ENCODE measurements at regions not wholly inside any gene's neighbourhood (a gene's known extent, or its start where the extent isn't known, plus 50 kb on each side); places are given as distances from the start of the nearest gene placed in this dataset.
"Not testable (repeated sequence)": the region's sequence is repeated elsewhere in the genome, so short reads cannot be mapped to it uniquely, and the experiment has no call there.

DNA sequence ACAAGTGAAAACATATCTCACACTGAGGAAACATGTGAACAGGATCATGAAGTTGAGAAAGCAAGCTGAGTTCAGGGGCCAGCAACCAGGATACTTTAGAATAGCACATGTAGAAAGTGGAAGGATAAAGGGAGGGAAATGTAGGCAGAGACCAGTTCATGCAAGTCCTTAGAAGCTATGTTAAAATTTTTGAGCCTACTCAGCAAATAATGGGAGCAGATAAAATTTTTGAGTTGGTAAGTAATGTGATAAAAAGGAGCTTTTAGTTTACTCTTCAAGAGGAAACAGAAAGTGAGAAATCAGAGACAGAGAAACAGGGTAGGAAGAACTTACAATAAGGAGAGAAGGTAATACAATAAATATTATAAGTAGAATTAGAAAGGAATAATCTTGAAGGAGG is 105.6 kb upstream of the ZBTB20 start:
- no peak for DNase-seq (ENCODE audit: low spot score)

DNA sequence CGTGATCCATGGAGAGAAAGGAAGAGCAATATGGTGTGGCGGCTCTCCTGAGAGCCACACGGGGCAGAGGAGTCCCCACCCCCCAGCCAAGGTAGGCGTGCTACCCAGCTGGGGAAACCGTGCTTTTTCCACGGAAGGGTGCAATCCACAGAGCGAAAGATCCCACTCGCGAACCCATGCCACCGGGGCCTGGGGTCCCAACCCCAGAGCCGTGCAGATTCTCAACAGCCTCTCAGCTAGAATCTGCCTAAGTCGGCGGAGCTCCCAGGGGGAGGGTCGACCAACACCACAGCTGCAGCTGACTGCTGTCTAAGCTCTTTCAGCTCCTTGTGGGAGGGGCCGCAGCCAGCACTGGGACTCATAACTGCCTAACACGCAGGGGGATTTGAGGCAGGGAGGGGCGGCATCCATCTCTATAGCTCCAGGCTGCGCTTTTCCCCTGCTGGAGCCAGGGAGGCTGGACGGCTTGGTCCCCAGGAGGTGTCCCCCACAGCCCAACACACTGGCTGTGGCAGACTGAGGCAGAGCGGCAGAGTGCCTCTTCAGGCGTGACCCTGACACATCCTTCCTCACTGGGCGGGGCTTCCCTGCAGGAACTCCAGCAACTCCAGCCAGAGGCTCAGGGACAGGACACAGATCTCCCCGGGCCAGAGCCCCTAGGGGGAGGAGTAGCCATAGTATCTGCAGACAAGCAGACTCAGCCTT is 107.6 kb upstream of the ZBTB20 start:
- DNase-seq (ENCODE audit: low spot score) = no peak

DNA sequence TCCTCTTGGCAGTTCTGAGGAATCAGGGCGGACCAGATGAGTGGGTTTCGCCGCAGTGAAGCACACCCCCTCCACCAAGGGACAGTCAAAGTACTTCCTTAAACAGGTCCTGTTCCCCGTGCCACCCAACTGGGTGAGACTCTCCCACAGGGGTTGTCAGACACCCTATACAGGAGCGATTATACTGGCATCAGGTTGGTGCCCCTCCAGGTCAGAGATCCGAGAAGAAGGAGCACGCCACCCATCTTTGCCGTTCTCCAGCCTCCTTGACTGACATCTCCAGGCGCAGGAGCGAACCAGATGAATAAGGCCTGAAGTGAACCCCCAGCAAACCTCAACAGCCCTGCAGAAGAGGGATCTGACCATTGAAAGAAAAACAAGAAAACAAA is 108.1 kb upstream of the ZBTB20 start:
- no peak for DNase-seq (ENCODE audit: low spot score)

DNA sequence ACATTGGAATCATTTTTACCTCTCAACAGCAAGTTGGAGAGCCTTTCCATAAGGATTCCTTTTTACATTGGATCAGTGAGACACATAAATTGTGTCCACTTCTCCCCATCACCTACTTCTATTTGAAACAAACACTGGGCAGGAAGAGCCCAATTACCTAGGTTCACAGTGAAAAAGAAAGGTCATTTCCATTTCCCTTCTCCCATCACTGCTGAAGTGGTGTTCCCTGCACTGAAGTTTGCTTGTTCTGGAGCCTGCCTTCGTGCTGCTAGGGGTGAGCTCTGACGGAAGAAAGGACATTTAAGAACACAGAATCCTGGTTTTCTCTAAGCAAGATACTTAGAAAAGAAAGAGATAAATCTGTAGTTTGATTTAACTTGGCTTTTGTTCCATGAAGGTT is 123.8 kb upstream of the ZBTB20 start:
- no peak for DNase-seq (ENCODE audit: low spot score)

DNA sequence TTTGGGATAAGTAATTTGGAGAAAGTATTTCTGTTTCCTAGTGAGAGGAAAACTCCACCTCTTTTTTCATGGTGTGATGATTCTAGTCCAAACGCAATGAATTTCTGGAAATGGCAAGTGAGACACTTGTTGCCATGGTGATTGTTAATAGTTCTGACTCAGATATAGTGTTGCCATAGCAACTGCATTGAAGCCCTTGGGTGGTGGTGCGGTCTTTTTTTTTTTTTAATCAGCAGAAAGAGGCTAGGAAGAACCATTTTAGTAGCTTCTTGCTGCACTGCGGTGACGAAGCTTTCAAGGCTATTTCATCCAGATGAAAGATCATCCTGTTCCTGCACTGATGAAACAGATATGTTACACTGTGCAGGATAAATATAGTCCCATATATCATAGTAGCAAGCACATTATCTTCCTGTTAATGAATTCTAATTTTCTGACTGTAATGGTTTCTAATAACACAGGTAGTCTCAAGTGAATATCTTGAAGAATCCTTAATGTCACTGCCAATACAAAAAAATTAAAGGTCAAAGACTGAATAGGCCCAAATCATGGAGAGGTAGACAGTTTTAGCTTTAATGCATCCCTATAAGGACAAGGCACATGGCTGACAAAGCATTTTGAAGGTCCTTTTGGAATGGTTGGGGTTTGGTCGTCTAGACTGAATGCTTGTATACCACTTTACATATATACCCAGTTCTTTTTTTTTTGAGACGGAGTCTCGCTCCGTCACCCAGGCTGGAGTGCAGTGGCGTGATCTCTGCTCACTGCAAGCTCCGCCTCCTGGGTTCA is 125.1 kb upstream of the ZBTB20 start:
- no peak for DNase-seq (ENCODE audit: low spot score)

DNA sequence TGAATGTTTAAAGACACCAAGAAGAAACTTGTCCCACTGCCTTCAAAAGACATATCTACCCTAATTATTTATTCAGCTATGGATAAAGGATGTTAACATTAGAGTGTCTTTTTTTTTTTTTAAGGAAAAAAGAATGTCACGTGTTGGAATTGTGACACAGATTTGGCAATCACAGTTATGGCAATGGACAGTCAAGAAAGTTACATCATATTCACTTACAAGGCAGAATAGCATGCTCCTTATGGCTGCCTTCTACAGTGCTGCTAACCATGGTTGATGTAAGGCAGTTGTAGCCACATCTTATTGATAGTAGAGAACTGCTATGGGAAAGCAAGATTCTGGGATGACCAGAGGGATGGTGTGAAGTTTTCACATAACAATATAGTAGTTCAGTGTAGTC is 128.8 kb upstream of the ZBTB20 start:
- no peak for DNase-seq (ENCODE audit: low spot score)

DNA sequence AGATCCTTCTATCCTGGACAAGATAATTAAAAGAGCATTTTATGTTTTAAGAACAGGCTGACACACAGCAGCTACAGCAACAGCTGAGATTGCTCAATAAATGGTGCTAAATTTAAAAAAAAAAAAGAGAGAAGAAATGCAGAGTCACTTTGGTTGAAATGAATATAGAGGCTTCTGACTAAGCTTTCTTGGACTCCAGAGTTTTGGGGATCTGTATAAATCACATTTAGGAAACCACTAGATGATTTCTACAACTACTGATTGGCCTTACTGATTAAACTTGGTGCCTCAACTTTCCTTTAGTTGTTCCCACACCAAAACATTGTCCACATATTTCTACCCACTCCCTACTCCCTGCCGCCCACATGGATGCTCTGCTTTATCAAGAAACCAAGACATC is 132.9 kb upstream of the ZBTB20 start:
- peak; percentile 32 for DNase-seq (ENCODE audit: low spot score)

DNA sequence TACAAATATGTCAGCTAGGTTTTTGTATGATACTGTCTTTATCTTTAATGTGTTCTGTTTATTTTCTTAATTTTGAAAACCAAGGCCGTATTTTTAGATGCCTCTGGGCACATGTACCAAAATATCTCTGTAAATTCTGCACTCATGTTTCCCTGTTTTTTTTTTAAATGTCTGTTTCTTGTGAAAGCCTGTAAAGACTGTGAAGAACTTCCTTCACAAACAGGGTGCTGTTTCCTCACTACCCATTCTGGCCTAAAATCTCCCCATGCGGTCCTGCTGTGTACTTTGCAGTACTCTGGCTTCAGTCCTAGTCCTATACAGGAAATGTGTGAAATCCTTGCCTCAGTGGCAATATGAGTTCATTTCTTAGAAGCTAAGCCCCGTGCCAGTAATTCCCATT is 133.4 kb upstream of the ZBTB20 start:
- peak; percentile 59 for DNase-seq (ENCODE audit: low spot score)

DNA sequence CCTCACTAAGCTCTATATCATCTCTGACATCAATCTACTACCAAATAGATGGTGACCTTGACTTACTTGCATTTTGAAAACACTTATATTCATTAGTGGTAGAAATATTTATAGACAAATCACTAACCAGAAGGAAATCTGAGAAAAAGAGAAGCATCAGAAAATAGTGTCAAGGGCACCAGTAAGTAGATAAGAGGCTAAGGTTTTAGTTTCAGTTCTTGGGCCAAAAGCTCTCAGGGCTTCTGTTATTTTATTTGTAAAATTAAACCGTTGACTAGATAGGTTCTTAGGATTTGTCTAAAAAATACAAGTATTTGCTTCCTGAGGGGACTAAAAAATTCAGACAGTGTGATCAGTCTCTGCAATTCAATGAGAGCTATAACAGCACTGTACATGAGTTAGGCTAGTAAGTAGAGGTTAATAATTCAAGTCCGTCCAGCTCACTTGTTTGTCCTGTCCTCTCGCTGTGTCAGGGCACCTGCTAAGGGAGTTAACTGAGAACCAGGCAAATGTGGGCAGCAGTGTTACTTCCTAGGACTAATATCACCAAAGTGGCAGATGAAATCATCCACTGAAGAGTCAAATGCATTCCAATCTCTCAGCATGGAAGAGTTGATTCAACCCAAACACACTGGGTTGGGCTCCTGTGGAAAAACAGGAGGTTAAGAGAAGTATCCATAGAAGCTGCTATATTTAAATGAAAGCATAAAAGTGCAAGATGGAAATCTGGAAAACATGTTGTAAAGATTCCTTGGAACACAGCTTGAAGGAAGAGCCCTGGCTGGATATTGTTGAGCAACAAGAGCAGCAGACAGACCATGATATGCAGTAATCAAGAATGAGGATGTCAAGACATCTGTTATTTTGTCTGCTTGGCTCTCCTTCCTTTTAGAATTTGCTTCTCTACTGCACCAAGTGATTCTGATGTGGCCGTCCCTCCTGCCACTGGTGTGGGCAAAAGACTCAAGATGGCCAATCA is 134.9 kb upstream of the ZBTB20 start:
- peak; percentile 45 for DNase-seq (ENCODE audit: low spot score)

DNA sequence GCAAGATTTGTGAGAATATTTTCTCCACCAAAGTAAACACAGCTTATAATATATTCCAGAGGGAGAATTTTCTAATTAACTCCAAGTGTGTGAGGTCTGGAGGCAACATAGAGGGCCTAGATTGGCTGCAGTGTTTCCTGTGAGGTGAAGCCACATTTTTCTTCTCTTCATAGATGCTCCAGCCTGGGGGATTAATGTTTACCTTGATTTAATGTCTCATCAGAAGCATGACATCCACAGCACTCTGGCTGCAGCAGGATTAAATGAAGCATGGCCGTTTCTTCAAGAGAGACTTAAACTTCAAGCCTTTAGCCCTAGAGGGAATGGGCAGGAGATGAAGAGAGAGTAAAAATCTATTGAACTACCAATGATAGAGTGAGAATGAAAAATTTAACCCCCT is 137.9 kb upstream of the ZBTB20 start:
- no peak for DNase-seq (ENCODE audit: low spot score)

DNA sequence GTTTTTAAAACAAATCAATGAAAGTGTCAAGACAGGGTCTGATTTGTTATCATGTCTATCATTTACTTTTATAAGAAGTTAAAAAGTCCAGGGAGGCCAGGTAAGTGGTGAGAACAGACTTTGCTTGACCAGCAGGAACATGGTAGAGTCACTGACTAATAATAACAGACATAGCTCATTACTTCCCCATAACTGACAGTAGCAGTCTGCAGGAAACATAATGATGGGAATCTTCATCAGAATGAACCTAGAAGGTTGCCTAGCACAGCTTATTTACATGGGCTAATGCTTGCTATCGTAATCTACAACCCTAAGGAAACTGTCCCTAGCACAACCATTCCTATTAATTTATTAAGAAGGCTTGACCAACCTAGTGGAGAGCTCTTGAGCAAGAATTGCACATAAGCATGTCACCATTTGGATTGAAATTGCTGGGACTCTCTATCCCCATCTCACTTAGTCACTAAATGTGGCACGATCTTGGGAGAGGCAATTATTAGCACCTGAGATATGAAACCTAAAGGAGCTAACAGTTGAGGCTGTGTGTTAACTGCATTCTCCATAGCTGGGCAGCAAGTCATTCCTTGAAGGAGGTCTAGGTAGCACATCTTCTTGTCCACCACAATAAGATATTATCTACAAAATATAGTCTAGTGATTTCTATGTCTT is 139.6 kb upstream of the ZBTB20 start:
- DNase-seq (ENCODE audit: low spot score) = no peak

DNA sequence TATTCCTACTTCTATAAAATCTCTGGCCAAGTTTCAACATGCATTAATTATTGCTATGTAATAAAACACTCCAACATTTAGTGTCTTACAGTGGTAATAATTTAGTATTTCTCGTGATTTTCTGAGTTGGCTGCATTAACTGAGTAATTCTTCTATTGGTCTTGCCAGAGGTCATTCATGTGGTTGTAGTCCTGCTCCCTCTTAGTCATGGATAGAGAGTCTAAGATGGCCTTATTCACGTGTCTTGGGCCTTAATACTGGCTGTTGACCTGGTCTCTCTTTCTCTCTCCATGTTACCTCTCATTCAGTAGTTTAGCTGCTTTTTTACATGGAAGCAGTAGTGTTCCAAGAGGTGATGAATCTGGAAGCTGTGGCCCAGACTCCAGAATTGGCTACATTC is 140.1 kb upstream of the ZBTB20 start:
- DNase-seq (ENCODE audit: low spot score) = no peak

DNA sequence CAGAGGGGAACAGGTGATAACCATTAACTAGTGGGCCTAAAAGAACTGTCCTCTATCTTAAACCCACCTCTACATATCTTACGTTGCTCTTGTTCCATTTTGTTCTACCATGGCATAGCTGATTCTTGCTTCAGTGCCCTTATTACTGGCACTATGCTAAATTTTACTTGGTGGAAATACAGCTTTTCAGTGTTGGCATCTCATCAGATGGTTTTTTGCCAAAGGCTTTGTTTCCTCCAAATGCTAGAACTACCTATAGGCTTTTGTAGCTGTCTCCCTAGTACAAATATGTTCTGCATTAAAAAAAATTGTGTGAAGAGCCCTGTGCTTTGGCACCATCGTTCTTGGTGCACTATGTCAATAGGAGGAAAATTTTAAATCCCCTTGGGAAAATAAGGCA is 145.0 kb upstream of the ZBTB20 start:
- DNase-seq (ENCODE audit: low spot score) = no peak

DNA sequence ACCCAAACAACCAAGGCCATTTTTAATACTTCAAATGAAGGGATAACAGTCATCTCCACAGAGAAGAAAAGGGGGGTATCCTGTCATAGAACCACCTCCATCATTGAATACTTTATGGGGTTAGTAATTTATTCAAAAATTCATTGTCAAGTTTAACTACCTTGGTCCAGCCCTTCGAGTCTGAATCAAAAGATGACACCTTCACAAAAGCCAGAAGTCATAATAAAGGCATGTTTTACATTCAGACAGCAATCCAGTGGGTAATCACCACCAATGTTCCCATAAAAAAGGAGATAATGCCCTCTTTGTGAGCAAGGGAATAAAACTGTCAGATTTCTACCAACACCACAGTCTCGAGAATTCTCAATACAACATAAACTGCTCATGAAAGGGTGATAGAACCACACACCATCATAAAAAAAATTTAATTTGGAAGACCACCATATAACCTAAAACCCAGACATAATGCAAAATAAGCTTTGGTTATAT is 145.6 kb upstream of the ZBTB20 start:
- no peak for DNase-seq (ENCODE audit: low spot score)

DNA sequence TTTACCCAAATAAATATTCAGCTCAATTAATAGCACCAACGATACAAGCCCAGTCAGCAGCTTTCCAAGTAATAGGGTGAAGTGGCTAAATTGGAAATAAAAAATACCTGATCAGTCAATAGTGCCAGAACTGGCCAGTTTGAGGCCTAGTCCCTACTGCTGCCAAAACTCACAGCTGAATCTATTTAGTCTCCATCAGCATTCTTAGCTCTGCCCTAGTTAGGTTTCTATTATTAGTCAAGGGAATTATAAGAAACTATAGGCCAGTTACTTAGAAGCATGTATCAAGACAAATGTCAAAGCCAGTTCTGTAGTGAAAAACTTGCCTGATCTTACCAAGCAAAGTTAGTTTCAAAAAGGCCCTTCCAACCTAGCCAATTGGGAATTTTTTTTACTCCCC is 146.2 kb upstream of the ZBTB20 start:
- peak; percentile 12 for DNase-seq (ENCODE audit: low spot score)

DNA sequence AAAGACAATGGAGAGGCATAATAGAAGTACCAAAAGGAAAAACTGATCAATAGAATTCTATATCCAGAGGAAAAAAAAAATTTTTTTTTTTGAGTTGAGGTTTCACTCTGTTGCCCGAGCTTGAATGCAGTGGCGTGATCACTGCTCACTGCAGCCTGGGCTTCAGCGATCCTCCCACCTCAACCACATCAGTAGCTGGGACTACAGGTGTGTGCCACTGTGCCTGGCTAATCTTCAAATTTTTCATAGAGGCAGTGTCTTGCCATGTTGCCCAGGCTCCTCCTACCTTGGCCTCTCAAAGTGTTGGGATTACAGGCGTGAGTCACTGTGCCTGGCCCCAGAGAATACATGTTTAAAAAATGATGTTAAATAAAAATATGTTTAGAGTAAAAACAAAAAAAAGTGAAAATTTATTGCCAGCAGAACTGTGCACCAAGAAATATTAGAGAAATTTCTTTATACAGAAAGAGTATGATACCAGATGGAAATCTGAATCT is 154.3 kb upstream of the ZBTB20 start:
- DNase-seq (ENCODE audit: low spot score) = peak; percentile 6

DNA sequence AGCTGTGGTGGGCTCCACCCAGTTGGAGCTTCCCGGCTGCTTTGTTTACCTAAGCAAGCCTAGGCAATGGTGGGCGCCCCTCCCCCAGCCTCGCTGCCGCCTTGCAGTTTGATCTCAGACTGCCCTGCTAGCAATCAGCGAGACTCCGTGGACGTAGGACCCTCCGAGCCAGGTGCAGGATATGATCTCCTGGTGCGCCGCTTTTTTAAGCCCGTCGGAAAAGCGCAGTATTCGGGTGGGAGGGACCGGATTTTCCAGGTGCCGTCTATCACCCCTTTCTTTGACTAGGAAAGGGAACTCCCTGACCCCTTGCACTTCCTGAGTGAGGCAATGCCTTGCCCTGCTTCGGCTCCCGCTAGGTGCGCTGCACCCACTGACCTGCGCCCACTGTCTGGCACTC is 170.9 kb upstream of the ZBTB20 start:
- DNase-seq (ENCODE audit: low spot score) = not testable (repeated sequence)

DNA sequence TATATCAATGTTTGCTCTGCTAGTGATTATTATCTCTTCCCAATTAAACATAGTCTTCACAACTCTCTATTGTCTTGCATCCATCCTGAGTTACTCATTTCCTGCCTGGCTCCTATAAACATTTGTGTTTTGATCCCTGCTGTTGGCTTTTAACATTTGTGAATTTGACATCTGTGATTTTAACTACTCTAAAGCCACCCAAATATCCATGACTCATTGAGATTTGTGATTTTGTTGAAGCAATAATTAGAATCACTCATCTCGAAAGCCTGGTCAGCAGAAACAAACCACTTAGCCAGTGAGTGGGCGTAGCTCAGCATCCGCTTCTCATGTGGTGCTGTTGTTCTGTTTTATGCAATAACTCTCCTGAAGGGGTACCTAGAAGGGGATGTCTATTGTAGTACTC is 174.3 kb upstream of the ZBTB20 start:
- no peak for DNase-seq (ENCODE audit: low spot score)

DNA sequence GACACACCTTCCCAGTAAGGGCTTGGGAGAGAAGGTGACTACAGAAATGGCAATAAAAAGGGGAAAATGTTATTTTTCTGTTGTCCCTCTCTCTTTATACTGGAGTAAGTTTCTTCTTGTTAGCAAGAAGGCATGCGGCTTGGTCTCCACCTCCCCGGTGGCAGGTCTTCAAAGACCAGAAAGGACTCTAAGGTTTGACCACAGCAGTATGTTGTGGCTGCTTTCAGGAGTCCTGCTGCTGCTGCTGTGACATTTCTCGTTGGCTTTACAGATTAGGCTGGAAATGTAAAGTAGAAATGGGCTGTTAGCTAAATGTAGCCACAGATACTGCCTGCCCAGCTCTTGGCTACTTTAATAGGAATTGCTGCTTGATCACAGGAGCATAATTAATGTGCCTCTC is 175.8 kb upstream of the ZBTB20 start:
- DNase-seq (ENCODE audit: low spot score) = no peak

DNA sequence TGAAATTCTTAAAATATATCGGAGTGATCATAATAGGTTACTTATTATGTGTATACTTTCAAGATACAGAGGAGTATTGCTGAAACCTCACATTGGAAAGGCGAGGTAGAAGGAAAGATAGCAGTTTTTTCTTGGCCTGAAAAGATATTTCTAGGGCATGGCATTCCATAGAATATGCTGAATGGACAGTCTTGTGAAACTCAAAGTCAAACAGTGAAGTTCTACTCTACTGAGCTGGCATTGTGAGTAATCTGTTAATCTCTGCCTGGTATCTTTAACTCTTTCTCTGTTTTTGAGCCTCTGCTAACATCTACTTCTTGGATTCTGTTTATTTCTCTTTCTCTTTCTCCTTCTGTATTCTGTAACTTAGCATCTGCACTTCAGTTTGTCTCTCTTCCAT is 176.3 kb upstream of the ZBTB20 start:
- DNase-seq (ENCODE audit: low spot score) = no peak

DNA sequence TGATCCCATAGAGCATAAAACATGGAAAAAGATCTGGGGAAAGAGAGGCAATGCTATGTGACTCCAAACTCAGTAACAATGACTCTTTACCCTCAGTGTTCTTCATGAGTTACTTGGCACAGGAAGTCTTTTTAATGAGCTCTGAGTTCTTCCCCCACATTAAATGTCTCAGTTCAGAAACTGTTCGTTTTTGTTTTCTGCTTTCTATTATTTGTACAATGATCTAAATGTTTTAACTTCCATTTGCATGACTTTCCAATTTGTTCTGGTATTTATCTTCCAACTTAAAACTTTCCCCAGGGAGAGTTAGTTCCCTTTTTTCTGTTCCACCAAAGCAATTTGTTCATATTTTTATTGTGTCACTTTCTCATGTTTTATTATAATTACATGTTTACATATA is 177.0 kb upstream of the ZBTB20 start:
- DNase-seq (ENCODE audit: low spot score) = no peak

All from umbilical cord (tissue), 1 donor.